ENCODE measurements at regions not wholly inside any gene's neighbourhood (a gene's known extent, or its start where the extent isn't known, plus 50 kb on each side); places are given as distances from the start of the nearest gene placed in this dataset.

DNA sequence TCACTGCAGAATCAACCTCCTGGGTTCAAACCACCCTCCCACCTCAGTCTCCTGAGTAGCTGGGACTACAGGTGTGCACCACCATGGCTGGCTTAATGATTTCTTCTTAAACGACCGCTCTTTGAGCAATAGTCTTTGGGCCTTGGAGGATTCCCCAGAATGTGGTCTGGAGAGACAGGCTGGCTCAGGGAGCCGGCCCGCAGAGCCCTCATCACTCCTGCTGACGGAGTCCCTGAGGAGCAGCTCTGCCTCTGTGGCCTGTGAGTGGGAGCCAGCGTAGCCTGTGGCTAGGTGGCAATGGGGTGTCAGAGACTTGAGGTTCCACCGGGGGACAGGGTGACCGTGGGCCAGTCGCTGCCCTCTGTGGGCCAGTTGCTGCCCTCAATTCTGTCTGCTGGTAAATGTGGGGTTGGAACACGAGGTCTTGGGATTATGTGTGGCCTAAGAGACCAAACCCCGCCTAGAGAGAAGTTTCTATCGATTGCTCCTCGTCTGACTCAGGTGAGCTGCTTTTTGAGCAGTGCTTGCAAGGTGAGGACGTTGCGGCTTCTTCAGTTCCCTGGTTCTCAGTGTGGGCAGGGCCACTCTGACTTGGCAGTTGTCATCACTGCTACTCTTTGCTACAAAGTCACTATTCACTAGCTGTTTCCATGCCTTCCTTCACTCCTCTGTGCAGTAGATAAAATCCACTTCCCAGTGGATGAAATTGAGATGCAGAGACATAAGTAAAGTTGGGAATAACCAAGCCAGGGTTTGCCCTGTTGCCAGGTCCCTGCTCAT lies 124.8 kb upstream of the NECTIN1 start:
- Histone ChIP-seq H3K9ac (ENCODE audit: insufficient read depth in 1 of 2, low read depth in 2 of 2, low read length in 2 of 2) (no peak overlapping the region), H3K9me1 (ENCODE audit: control insufficient read depth, insufficient read depth, low read length) (no peaks in the 10 kb centered on the region), H3K4me2 (ENCODE audit: insufficient read depth, low read length) (no peak overlapping the region), H3K27me3 (ENCODE audit: control insufficient read depth in 2 of 2, insufficient read depth in 2 of 2, low read length in 2 of 2) (peaks cover 0 to 17% of the 10 kb centered on the region in 2 experiments; a peak in 3 of 5 replicates), H2AFZ (ENCODE audit: low read depth, low read length) (no peak overlapping the region), H3K4me1 (replicated peaks in 1 of 2; ENCODE audit: control insufficient read depth in 2 of 2, insufficient read depth in 2 of 2, low read length in 2 of 2) (no peaks in the 10 kb centered on the region), H4K20me1 (replicated peaks; ENCODE audit: control insufficient read depth, insufficient read depth, low read length) (0 out of 2 replicates have a peak, but pooled peaks cover 4% of the 10 kb centered on the region), H3K79me2 (ENCODE audit: control insufficient read depth, insufficient read depth, low read length) (no peaks in the 10 kb centered on the region), H3K36me3 (ENCODE audit: control insufficient read depth, insufficient read depth, low read length) (no peaks in the 10 kb centered on the region), H3K27ac (ENCODE audit: extremely low read depth, low read depth, low read length) (no peak overlapping the region), H3K9me3 (replicated peaks; ENCODE audit: control insufficient read depth, insufficient read depth, low read depth, low read length) (no peaks in the 10 kb centered on the region), H3K4me3 (no peak overlapping the region)
- BruUV-seq (replicated peaks): no TSS peak
- intact Hi-C loops (cut with micrococcal nuclease) (no loop called here), in situ Hi-C loops (cut with MboI) (no loop called here)
- CTCF ChIA-PET (ENCODE audit: low intra/inter-chr PET ratio): no interaction called here
- POLR2A ChIA-PET: no interaction called here
- FAIRE-seq: no peak
- TF ChIP-seq SUPT5H (IDR thresholded peaks at IDR 0.05) (no peak), FUS (optimal IDR thresholded peaks at IDR 0.05; ENCODE audit: low read depth, low read length) (no peak), ETV1 (tag; conservative IDR thresholded peaks at IDR 0.05; ENCODE audit: low read depth) (no peak), ZNF23 (CRISPR knock-in tag; IDR thresholded peaks at IDR 0.05) (no peak), CTCFL (IDR thresholded peaks at IDR 0.05; ENCODE audit: borderline replicate concordance, insufficient read depth, low read depth, low read length, poor library complexity, severe bottlenecking) (no peak), HMGN3 (IDR thresholded peaks at IDR 0.05; ENCODE audit: borderline replicate concordance, extremely low read depth, insufficient read length, low read depth, low read length) (no peak), ZNF695 (CRISPR knock-in tag; IDR thresholded peaks at IDR 0.05) (no peak), NCOA2 (IDR thresholded peaks at IDR 0.05; ENCODE audit: partially characterized antibody in 2 of 2) (no peak), SNRNP70 (optimal IDR thresholded peaks at IDR 0.05; ENCODE audit: low read depth, low read length) (no peak), ZNF444 (CRISPR knock-in tag; IDR thresholded peaks at IDR 0.05) (no peak), TOE1 (IDR thresholded peaks at IDR 0.05; ENCODE audit: borderline replicate concordance) (no peak), TOE1 (CRISPR knock-in tag; IDR thresholded peaks at IDR 0.05; ENCODE audit: borderline replicate concordance, low read depth) (no peak)
- TF ChIP-seq, protein P1, sequence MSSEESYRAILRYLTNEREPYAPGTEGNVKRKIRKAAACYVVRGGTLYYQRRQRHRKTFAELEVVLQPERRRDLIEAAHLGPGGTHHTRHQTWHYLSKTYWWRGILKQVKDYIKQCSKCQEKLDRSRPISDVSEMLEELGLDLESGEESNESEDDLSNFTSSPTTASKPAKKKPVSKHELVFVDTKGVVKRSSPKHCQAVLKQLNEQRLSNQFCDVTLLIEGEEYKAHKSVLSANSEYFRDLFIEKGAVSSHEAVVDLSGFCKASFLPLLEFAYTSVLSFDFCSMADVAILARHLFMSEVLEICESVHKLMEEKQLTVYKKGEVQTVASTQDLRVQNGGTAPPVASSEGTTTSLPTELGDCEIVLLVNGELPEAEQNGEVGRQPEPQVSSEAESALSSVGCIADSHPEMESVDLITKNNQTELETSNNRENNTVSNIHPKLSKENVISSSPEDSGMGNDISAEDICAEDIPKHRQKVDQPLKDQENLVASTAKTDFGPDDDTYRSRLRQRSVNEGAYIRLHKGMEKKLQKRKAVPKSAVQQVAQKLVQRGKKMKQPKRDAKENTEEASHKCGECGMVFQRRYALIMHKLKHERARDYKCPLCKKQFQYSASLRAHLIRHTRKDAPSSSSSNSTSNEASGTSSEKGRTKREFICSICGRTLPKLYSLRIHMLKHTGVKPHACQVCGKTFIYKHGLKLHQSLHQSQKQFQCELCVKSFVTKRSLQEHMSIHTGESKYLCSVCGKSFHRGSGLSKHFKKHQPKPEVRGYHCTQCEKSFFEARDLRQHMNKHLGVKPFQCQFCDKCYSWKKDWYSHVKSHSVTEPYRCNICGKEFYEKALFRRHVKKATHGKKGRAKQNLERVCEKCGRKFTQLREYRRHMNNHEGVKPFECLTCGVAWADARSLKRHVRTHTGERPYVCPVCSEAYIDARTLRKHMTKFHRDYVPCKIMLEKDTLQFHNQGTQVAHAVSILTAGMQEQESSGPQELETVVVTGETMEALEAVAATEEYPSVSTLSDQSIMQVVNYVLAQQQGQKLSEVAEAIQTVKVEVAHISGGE (CRISPR knock-in tag; IDR thresholded peaks at IDR 0.05): no peak
- TF ChIP-seq, protein P2, sequence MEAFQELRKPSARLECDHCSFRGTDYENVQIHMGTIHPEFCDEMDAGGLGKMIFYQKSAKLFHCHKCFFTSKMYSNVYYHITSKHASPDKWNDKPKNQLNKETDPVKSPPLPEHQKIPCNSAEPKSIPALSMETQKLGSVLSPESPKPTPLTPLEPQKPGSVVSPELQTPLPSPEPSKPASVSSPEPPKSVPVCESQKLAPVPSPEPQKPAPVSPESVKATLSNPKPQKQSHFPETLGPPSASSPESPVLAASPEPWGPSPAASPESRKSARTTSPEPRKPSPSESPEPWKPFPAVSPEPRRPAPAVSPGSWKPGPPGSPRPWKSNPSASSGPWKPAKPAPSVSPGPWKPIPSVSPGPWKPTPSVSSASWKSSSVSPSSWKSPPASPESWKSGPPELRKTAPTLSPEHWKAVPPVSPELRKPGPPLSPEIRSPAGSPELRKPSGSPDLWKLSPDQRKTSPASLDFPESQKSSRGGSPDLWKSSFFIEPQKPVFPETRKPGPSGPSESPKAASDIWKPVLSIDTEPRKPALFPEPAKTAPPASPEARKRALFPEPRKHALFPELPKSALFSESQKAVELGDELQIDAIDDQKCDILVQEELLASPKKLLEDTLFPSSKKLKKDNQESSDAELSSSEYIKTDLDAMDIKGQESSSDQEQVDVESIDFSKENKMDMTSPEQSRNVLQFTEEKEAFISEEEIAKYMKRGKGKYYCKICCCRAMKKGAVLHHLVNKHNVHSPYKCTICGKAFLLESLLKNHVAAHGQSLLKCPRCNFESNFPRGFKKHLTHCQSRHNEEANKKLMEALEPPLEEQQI (IDR thresholded peaks at IDR 0.05): no peak
- under 1% methylated on average over 15 of the region's 15 CpGs for WGBS (ENCODE audit: insufficient coverage, low coverage, missing lambda C conversion rate)
- no peak for DNase-seq (ENCODE audit: extremely low read depth in 1 of 4, low spot score in 3 of 4)
- ATAC-seq: no peak

Data from K562 (cell line).